AG04450 (cell line): ENCODE measurements at regions not wholly inside any gene's neighbourhood (a gene's known extent, or its start where the extent isn't known, plus 50 kb on each side); places are given as distances from the start of the nearest gene placed in this dataset.

Source experiments
- CTCF ChIA-PET: fragments of 300-600, 350-600 bp; formaldehyde crosslinking; extraction: SDS; loops from one replicate; lab custom pipeline; 2022; ENCODE audit warnings: antibody characterized with exemption, inconsistent platforms; lab: Charles Lee
- POLR2A ChIA-PET: fragments of 350-600 bp; formaldehyde crosslinking; extraction: SDS; loops from one replicate; lab custom pipeline; 2021; ENCODE audit warnings: antibody characterized with exemption, inconsistent platforms; lab: Yijun Ruan, JAX
- DNase-seq: peaks from one replicate; pipeline ENCODE4 v3.0.0-alpha.2; 2011; ENCODE audit warnings: low read depth, low spot score
- H3K27ac ChIP-seq: one replicate; pipeline ENCODE4 v1.5.1; 2012; ENCODE audit warnings: low read depth, low read length, control low read depth
- H3K27me3 ChIP-seq: one replicate; pipeline ENCODE4 v1.6.0; 2012; ENCODE audit warnings: low read length; ENCODE audit not compliant: control insufficient read depth, insufficient read depth
- H3K4me3 ChIP-seq: 2 replicates; pipeline ENCODE4 v1.5.1; 2011; ENCODE audit warnings: mild to moderate bottlenecking, low read depth, low read length, control low read depth
- H3K9me3 ChIP-seq: 2 replicates; pipeline ENCODE4 v1.5.1; 2012; ENCODE audit warnings: low read length; ENCODE audit not compliant: control insufficient read depth, insufficient read depth
- CTCF ChIP-seq: IDR thresholded peaks from 2 replicates; pipeline ENCODE4 v1.5.1; 2011; ENCODE audit warnings: low read depth, low read length, control low read depth, inconsistent platforms

DNA sequence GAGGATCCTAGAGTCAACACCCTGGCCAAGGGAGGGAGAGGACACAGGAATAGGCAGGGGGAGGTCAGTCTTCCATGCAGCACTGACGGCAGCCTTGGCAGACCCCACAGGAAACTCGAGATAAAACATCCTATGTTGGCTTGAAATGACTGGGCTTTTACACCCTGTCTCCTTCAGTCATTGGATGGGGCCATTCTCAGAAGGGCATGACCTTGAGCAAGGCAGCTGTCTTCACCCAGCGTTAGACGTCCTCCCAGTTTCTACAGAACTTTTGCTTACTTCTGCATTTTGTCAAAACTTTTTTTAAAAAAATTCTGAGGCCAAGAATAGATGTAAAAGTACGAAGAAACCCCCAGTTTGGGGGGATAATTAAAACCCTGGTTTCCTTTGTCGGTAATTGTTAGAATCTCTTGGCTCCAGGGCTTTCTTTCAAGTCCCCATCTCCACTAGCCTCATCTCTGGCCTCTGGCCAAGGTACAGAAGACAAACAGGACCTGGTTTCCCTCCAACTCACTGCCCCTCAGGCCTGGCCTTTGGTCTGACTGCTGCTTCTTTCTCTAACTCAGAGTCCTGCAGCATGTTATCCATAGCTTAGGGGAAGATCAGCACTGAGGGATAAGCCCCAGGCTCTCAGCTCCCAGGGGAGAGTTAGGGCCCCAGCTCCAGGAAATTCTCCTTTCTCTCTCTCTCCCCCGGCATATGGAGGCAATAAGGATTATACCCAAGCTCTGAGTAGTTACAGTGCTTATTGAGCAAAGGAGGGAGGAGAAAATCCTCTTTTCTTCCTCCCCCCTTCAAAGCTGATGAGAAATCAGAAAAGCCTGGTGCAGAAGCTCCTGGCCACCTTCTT, 51.6 kb upstream of the KCND3 start:
- no peak for TF ChIP-seq CTCF
- no peak for DNase-seq
- Histone ChIP-seq H3K27me3 (no peaks in the 10 kb centered on the region), H3K4me3 (no peak overlapping the region), H3K27ac (no peak overlapping the region), H3K9me3 (no peaks in the 10 kb centered on the region)
- ChIA-PET POLR2A (no interaction called here), CTCF (interaction anchor here (0.5 kb wide), 1 partner anchor 31 kb away, joined by 4 read pairs; no protein-coding TSS in a partner anchor)

DNA sequence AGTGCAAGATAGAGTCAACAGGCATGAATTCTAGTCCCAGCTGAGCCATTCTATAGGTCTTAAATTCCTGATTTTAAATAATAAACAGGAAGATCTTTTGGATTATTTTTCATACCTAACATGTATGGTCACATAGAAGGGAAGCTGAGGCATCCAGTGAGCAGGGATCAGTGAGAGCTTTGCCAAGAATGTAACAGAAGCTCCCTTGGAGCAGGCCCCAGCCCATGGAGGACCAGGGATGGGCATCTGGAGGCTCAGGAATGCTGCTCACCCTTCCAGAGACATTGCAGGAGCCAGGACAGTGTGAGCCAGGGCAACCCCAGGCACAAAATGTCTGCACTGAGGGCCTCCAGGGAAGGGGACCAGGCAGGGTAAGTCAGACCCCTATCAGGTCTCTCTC, 54.4 kb upstream of the KCND3 start:
- no peak overlapping the region for H3K27ac ChIP-seq
- no peaks in the 10 kb centered on the region for H3K9me3 ChIP-seq
- DNase-seq, result no peak
- POLR2A ChIA-PET, result no interaction called here
- no peak for TF ChIP-seq CTCF
- H3K27me3 ChIP-seq, result no peaks in the 10 kb centered on the region
- CTCF ChIA-PET, result no interaction called here
- H3K4me3 ChIP-seq, result no peak overlapping the region

DNA sequence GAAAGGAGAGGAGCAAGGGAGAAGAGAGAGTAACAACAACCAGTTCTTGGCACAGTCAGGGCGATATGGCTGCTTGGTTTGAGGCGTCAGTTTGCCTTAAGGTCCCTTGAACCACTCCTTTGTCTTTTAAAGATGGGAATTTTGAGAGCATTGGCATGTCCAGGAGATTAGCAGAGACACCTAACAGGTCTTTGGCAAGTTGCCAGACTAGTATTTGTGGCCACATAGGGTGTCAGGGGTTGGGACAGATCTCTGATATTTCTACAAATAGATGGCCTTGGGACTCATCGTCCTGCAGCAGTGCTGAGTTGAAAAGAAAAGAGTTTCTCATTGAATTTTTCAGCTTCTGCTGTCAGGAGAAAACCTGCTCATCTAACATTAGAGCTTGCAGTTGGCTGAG, 55.3 kb upstream of the KCND3 start:
- Histone ChIP-seq H3K4me3 (no peak overlapping the region), H3K27ac (no peak overlapping the region), H3K9me3 (no peaks in the 10 kb centered on the region), H3K27me3 (no peaks in the 10 kb centered on the region)
- POLR2A ChIA-PET, result no interaction called here
- CTCF ChIA-PET, result no interaction called here
- no peak for DNase-seq
- TF ChIP-seq CTCF, result no peak

DNA sequence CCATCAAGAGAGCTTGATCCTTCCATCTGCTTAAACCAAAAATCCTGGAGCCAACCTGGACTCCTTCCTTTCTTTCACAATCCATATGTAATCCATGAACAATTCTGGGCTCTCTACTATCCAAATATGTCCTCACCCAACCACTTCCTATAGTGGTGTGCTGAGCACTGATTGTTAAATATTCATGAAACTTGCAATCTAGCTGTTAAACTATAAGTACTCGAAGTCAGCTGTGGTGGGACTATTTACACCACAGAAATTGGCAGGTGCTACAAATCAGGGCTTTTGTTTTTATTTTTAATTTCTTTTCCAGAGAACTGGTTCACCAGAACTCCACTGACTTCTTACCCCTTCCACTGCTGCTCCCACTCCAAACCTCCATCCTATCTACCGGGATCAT, 57.2 kb upstream of the KCND3 start:
- ChIA-PET POLR2A (no interaction called here), CTCF (no interaction called here)
- Histone ChIP-seq H3K4me3 (no peak overlapping the region), H3K27ac (no peak overlapping the region), H3K9me3 (no peaks in the 10 kb centered on the region), H3K27me3 (no peaks in the 10 kb centered on the region)
- DNase-seq, result no peak
- TF ChIP-seq CTCF, result no peak

- H3K4me3 ChIP-seq, result no peak overlapping the region
- POLR2A ChIA-PET, result no interaction called here
- H3K27ac ChIP-seq, result no peak overlapping the region
- CTCF ChIA-PET, result no interaction called here
- no peak for DNase-seq
- no peak for TF ChIP-seq CTCF
- H3K9me3 ChIP-seq, result no peaks in the 10 kb centered on the region
- no peaks in the 10 kb centered on the region for H3K27me3 ChIP-seq
Observed at GRCh38 chr1:112048421-112048820, 59.0 kb upstream of the KCND3 start.
